ENCODE measurements at regions not wholly inside any gene's neighbourhood (a gene's known extent, or its start where the extent isn't known, plus 50 kb on each side); places are given as distances from the start of the nearest gene placed in this dataset.

GRCh38 chr2:120428748-120429147 is 82.8 kb downstream of the INHBB start:
- no peak for DNase-seq

- no peak for DNase-seq
These were observed 83.9 kb downstream of the INHBB start for GRCh38 chr2:120429586-120430500.

GRCh38 chr2:120430501-120430830 is 84.5 kb downstream of the INHBB start:
- no peak for DNase-seq

- no peak for DNase-seq
These were observed 85.0 kb downstream of the INHBB start for GRCh38 chr2:120430957-120431356.

- DNase-seq, result no peak
These were observed 85.7 kb downstream of the INHBB start for GRCh38 chr2:120431386-120432292.

GRCh38 chr2:120432293-120432975 is 86.5 kb downstream of the INHBB start:
- DNase-seq, result no peak

GRCh38 chr2:120432976-120433815 is 87.3 kb downstream of the INHBB start:
- no peak for DNase-seq

- DNase-seq, result no peak
These were observed 87.9 kb downstream of the INHBB start for GRCh38 chr2:120433816-120434290.

GRCh38 chr2:120434492-120435308 is 88.8 kb downstream of the INHBB start:
- no peak for DNase-seq

GRCh38 chr2:120435671-120436459 is 89.9 kb downstream of the INHBB start:
- DNase-seq, result no peak

- DNase-seq, result no peak
These were observed 90.5 kb downstream of the INHBB start for GRCh38 chr2:120436460-120436739.

- no peak for DNase-seq
These were observed 91.1 kb downstream of the INHBB start for GRCh38 chr2:120436885-120437603.

GRCh38 chr2:120437604-120438000 is 91.7 kb downstream of the INHBB start:
- DNase-seq, result no peak

- no peak for DNase-seq
These were observed 92.5 kb downstream of the INHBB start for GRCh38 chr2:120438301-120439066.

GRCh38 chr2:120439067-120439368 is 93.1 kb downstream of the INHBB start:
- DNase-seq, result no peak

GRCh38 chr2:120439637-120440384 is 93.9 kb downstream of the INHBB start:
- DNase-seq, result no peak

- DNase-seq, result no peak
These were observed 94.8 kb downstream of the INHBB start for GRCh38 chr2:120440521-120441350.

- DNase-seq, result no peak
These were observed 95.4 kb downstream of the INHBB start for GRCh38 chr2:120441351-120441700.
